ENCODE measurements at regions not wholly inside any gene's neighbourhood (a gene's known extent, or its start where the extent isn't known, plus 50 kb on each side); places are given as distances from the start of the nearest gene placed in this dataset.
"Not testable (repeated sequence)": the region's sequence is repeated elsewhere in the genome, so short reads cannot be mapped to it uniquely, and the experiment has no call there.

GRCh38 chr5:125251703-125252102 lies 505.3 kb upstream of the ZNF608 start:
- no peak for DNase-seq (ENCODE audit: low read depth)

- DNase-seq (ENCODE audit: low read depth), result not testable (repeated sequence)
Measured at GRCh38 chr5:125253634-125254033, 507.2 kb upstream of the ZNF608 start.

GRCh38 chr5:125254267-125254666 lies 507.8 kb upstream of the ZNF608 start:
- no peak for DNase-seq (ENCODE audit: low read depth)

- no peak for DNase-seq (ENCODE audit: low read depth)
Measured at GRCh38 chr5:125256296-125256695, 509.9 kb upstream of the ZNF608 start.

- DNase-seq (ENCODE audit: low read depth), result no peak
Measured at GRCh38 chr5:125257057-125257972, 510.9 kb upstream of the ZNF608 start.

- no peak for DNase-seq (ENCODE audit: low read depth)
Measured at GRCh38 chr5:125257997-125258396, 511.6 kb upstream of the ZNF608 start.

GRCh38 chr5:125258615-125259014 lies 512.2 kb upstream of the ZNF608 start:
- DNase-seq (ENCODE audit: low read depth), result no peak

GRCh38 chr5:125261505-125262250 lies 515.2 kb upstream of the ZNF608 start:
- no peak for DNase-seq (ENCODE audit: low read depth)

GRCh38 chr5:125262782-125263181 lies 516.3 kb upstream of the ZNF608 start:
- no peak for DNase-seq (ENCODE audit: low read depth)

GRCh38 chr5:125263356-125263755 lies 516.9 kb upstream of the ZNF608 start:
- no peak for DNase-seq (ENCODE audit: low read depth)

- no peak for DNase-seq (ENCODE audit: low read depth)
Measured at GRCh38 chr5:125266106-125266505, 519.7 kb upstream of the ZNF608 start.

- no peak for DNase-seq (ENCODE audit: low read depth)
Measured at GRCh38 chr5:125267636-125268248, 521.3 kb upstream of the ZNF608 start.

GRCh38 chr5:125269926-125270325 lies 523.5 kb upstream of the ZNF608 start:
- no peak for DNase-seq (ENCODE audit: low read depth)

GRCh38 chr5:125272357-125272756 lies 525.9 kb upstream of the ZNF608 start:
- DNase-seq (ENCODE audit: low read depth), result no peak

- no peak for DNase-seq (ENCODE audit: low read depth)
Measured at GRCh38 chr5:125274211-125274610, 527.8 kb upstream of the ZNF608 start.

- peak; percentile 77 for DNase-seq (ENCODE audit: low read depth)
Measured at GRCh38 chr5:125274938-125275724, 528.7 kb upstream of the ZNF608 start.

- DNase-seq (ENCODE audit: low read depth), result no peak
Measured at GRCh38 chr5:125275725-125276090, 529.3 kb upstream of the ZNF608 start.

- no peak for DNase-seq (ENCODE audit: low read depth)
Measured at GRCh38 chr5:125276096-125276495, 529.7 kb upstream of the ZNF608 start.

- DNase-seq (ENCODE audit: low read depth), result peak; percentile 91
Measured at GRCh38 chr5:125277494-125278154, 531.2 kb upstream of the ZNF608 start.

GRCh38 chr5:125278711-125279110 lies 532.3 kb upstream of the ZNF608 start:
- no peak for DNase-seq (ENCODE audit: low read depth)

- DNase-seq (ENCODE audit: low read depth), result no peak
Measured at GRCh38 chr5:125281667-125282066, 535.2 kb upstream of the ZNF608 start.

All from amniotic epithelial cell (primary cell).